GM13976 (cell line): ENCODE measurements at regions not wholly inside any gene's neighbourhood (a gene's known extent, or its start where the extent isn't known, plus 50 kb on each side); places are given as distances from the start of the nearest gene placed in this dataset.

ENCODE experiments used
- DNase-seq: peaks from one replicate; pipeline ENCODE4 v3.0.0; 2012; ENCODE audit warnings: low spot score
- in situ Hi-C: fragments of 300-500 bp; cut with MboI; formaldehyde crosslinking; loops from one replicate; pipeline ENCODE4 v1.12.0; 2022; ENCODE audit warnings: low sequenced_read_pairs, mixed read lengths, inconsistent platforms; ENCODE audit not compliant: unreplicated experiment
- TF ChIP-seq, protein P1 (sequence below): IDR thresholded peaks from 2 replicates; pipeline ENCODE4 v1.5.1; 2012; ENCODE audit warnings: borderline replicate concordance, mild to moderate bottlenecking; ENCODE audit not compliant: insufficient read depth; ENCODE audit errors: extremely low read depth, missing control alignments, control extremely low read depth

DNA sequence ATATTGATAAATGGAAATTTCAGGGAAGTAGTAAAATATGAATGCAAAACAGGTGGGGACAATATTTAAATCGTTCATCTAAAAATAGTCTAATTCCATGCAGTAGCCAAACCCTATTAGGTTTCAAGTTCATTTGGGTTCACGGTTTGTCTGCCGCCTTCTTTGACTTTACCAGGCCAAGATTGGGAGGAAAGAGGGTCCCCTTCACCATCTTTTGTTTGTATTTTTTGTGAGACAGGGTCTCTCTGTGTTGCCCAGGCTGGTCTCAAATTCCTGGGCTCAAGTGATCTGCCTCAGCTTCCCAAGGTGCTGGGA is 98.5 kb upstream of the ATL2 start:
- TF ChIP-seq, protein P1, sequence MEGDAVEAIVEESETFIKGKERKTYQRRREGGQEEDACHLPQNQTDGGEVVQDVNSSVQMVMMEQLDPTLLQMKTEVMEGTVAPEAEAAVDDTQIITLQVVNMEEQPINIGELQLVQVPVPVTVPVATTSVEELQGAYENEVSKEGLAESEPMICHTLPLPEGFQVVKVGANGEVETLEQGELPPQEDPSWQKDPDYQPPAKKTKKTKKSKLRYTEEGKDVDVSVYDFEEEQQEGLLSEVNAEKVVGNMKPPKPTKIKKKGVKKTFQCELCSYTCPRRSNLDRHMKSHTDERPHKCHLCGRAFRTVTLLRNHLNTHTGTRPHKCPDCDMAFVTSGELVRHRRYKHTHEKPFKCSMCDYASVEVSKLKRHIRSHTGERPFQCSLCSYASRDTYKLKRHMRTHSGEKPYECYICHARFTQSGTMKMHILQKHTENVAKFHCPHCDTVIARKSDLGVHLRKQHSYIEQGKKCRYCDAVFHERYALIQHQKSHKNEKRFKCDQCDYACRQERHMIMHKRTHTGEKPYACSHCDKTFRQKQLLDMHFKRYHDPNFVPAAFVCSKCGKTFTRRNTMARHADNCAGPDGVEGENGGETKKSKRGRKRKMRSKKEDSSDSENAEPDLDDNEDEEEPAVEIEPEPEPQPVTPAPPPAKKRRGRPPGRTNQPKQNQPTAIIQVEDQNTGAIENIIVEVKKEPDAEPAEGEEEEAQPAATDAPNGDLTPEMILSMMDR: no peak
- in situ Hi-C loops: no loop called here
- no peak for DNase-seq

DNA sequence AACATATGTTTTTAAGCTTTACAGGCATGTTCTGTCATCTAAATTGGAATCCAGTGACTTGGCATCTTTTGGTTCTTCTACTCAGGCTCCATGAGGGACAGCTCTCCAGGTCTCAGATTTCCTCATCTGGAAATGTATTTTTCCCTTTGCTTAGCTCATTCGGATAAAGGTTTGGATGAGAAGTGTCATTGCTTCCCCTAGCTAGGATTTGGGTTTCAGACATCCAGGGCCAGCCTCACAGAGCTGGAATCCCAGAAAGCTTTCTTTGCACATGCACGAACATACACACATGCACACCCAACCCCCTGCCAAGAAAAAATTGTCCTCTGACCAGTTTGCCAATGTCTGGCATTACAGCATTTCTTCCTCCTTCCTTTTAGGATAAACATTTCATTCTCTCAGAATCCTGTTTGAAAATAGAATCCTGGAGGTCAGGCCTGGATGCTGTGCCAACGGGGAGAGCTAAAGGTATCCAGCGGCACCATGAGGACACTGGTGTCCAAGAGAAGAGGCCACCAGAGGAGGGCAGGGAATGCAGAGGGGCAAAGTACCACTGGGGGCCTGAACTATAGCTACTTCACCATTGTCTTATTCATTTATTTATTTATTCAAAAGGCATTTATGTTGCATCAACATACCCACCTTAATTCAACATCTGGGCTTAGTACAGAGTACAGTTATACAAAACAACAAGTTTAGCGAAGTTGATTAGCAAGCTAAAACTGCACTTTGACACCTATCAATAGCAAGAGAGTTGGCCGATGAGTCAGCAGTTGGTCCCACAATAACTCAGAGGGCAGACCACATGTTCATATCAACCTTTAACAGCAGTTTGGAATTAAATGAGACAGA is 97.9 kb upstream of the ATL2 start:
- in situ Hi-C loops: no loop called here
- TF ChIP-seq, protein P1: no peak
- peak; percentile 43 for DNase-seq

DNA sequence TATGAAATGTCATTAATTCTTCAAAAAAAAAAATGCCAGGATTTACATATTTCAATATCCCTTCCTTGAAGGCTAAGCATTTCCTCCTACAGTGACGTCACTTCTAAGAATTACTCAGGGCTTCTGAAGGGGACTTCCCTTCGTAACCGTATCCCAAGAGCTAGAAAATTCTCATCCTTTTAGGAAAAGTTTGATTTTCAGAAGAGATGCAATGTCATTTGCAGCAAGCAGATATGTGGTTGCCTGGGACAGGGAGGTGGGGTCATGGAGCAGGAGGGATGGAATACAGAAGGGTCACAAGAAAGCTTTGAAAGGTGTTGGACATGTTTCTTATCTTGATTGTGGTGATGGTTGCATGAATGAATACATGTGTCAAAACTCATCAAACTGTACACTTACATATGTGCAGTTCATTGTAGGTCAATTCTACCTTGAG is 97.0 kb upstream of the ATL2 start:
- in situ Hi-C loops: no loop called here
- TF ChIP-seq, protein P1: no peak
- no peak for DNase-seq

DNA sequence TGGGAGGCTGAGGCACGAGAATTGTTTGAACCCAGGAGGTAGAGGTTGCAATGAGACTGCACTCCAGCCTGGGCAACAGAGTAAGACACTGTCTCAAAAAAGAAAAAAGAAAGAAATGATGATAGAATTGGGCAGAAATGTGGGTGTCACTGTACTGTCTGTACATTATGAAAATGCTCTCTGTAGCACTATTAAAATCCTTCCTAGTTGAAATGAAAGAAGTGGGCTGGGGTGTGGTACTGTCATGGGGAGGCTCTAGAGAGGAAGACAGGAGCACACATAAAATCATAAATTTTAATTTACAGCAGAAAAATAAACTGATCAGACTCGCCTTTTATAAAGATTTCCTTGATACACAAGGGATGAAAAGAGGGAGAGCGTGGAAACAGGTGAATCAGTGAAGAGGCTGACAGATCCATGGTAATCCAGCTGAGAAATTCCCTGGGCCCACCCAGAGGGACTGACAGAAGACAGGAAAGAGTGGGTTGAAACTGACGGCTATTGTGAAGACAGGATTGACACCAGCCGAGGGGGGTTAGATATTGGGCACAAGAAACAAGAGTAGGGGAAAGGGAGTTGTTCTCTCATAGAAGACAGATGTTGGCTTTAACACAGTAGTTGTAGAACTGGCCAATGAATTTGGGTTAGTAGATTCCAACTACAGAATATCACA is 96.4 kb upstream of the ATL2 start:
- no peak for DNase-seq
- in situ Hi-C loops: no loop called here
- TF ChIP-seq, protein P1: no peak

DNA sequence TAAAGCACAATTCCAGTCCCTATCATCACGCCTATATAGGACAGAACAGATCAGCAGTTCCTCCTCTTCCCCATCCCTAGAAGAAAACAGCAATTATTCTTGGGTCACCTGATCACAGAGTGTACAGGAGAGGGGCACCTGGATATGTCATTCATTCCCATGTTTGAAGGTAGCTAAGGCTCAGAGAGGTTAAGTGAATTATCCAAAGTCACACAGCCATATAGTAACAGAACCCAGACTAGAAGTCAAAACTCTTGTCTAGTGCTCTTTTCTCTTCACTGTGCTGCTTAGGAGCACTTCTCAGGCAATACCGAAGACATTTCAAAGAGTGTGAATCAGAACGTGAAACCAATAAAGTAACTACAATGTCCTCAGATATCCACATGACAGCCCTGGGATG is 93.0 kb upstream of the ATL2 start:
- in situ Hi-C loops: no loop called here
- no peak for DNase-seq
- TF ChIP-seq, protein P1: no peak

DNA sequence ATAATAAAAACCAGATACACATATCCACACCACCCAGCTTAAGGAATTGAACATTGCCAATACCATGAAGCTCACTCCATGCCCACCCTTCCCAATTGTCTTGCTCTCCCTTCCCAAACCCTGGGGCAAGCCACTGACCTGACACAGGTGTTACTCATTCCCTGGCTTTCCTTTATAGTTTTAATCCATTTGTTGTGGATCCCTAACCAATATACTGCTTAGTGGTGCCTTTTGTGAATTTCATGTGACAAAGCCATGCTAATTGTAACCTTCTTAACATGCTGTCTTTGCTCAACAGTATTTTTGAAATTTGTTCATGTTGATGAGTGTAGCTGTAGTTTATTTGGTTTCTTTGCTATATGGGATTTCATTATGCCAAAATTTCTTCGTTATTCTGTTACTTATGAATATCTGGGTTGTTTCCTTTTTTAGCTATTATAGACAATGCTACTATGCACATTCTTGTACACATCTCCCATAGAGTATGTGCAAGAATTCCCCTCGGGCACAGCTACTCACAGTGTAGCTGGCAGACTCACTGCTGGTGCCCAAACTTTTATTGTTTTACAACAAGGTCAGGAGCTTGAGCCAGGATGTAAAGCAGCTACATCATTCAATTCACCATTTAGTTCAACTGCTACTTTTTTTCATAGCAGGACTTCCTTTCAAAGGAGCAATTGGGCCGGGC is 90.8 kb upstream of the ATL2 start:
- no peak for DNase-seq
- TF ChIP-seq, protein P1: no peak
- in situ Hi-C loops: no loop called here
